Esophagus muscularis mucosa (tissue), 3 donors: ENCODE measurements at regions not wholly inside any gene's neighbourhood (a gene's known extent, or its start where the extent isn't known, plus 50 kb on each side); places are given as distances from the start of the nearest gene placed in this dataset.

Experiments used
- CTCF ChIP-seq, 3 experiments: fragments of 200-600 bp in 2 of 3; fragments of 450-650 bp in 1 of 3; sonication (generic) in 2 of 3; IDR thresholded peaks; one replicate each; pipeline ENCODE4 v1.5.1; 2017 to 2019; ENCODE audit warnings: antibody characterized with exemption in 3 of 3, mild to moderate bottlenecking in 2 of 3, moderate library complexity in 1 of 3
- EP300 ChIP-seq: sonication (generic); formaldehyde crosslinking; IDR thresholded peaks from one replicate; pipeline ENCODE4 v1.6.1; 2017; ENCODE audit warnings: antibody characterized with exemption

GRCh38 chr7:49564379-49564714, 209.1 kb upstream of the VWC2 start:
- TF ChIP-seq CTCF (IDR thresholded peaks at IDR 0.05) (no peak), EP300 (no peak)
